K562 (cell line): ENCODE measurements at regions not wholly inside any gene's neighbourhood (a gene's known extent, or its start where the extent isn't known, plus 50 kb on each side); places are given as distances from the start of the nearest gene placed in this dataset.

Source experiments
- CTCF ChIP-seq, 3 experiments: IDR thresholded peaks in 2 of 3; conservative IDR thresholded peaks in 1 of 3; 2 replicates each; pipeline ENCODE4 v1.5.1; 2011 to 2012; ENCODE audit warnings: low read length in 3 of 3, mild to moderate bottlenecking in 3 of 3, control low read depth in 2 of 3, improper control_type of control experiment in 1 of 3, inconsistent platforms in 1 of 3, low read depth in 1 of 3, mixed read lengths in 1 of 3, moderate library complexity in 1 of 3; ENCODE audit not compliant: insufficient read depth in 2 of 3
- ELF1 ChIP-seq: fragments of 200-800 bp; sonication (Bioruptor generic); IDR thresholded peaks from 2 replicates; pipeline ENCODE4 v1.6.1; 2016; ENCODE audit warnings: missing genetic modification characterization, missing compliant biosample characterization
- EZH2 ChIP-seq: IDR thresholded peaks from 2 replicates; pipeline ENCODE4 v1.6.1; 2012; ENCODE audit warnings: low read depth, mild to moderate bottlenecking, inconsistent platforms, low read length, borderline replicate concordance
- MCM5 ChIP-seq: fragments of 450-650 bp; IDR thresholded peaks from 2 replicates; pipeline ENCODE4 v1.6.1; 2016; ENCODE audit warnings: low read depth
- NR1H2 ChIP-seq: sonication (generic); formaldehyde crosslinking; IDR thresholded peaks from 2 replicates; pipeline ENCODE4 v1.4.0; 2020; ENCODE audit warnings: mild to moderate bottlenecking, missing genetic modification reagents
- NR3C1 ChIP-seq: sonication (generic); formaldehyde crosslinking; IDR thresholded peaks from 2 replicates; pipeline ENCODE4 v1.8.1; 2022; ENCODE audit warnings: missing genetic modification reagents
- PATZ1 ChIP-seq: fragments of 250-450 bp; sonication (Bioruptor Pico); IDR thresholded peaks from 2 replicates; pipeline ENCODE4 v1.5.0; 2020; ENCODE audit warnings: mild to moderate bottlenecking, borderline replicate concordance
- POLR2A ChIP-seq: fragments of 450-650 bp; conservative IDR thresholded peaks from 2 replicates; pipeline ENCODE4 v1.6.1; 2016
- STAT6 ChIP-seq: sonication (generic); formaldehyde crosslinking; IDR thresholded peaks from 2 replicates; pipeline ENCODE4 v1.8.1; 2023; ENCODE audit warnings: mild to moderate bottlenecking, missing genetic modification reagents
- ZNF253 ChIP-seq: fragments of 250-450 bp; sonication (Bioruptor Pico); conservative IDR thresholded peaks from 2 replicates; pipeline ENCODE4 v1.6.1; 2021; ENCODE audit warnings: mild to moderate bottlenecking

GRCh38 chr13:44249431-44249836 lies 124.2 kb upstream of the SERP2 start:
- no peak for TF ChIP-seq MCM5
- no peak for TF ChIP-seq PATZ1 (CRISPR knock-in tag)
- no peak for TF ChIP-seq ELF1
- no peak for TF ChIP-seq ZNF253 (CRISPR knock-in tag)
- no peak for TF ChIP-seq EZH2
- no peak for TF ChIP-seq STAT6 (CRISPR knock-in tag)
- TF ChIP-seq NR3C1 (CRISPR knock-in tag), result no peak
- no peak for TF ChIP-seq NR1H2 (CRISPR knock-in tag)
- no peak for TF ChIP-seq POLR2A
- no peak for TF ChIP-seq CTCF (IDR thresholded peaks at IDR 0.05 in 2 of 3, conservative IDR thresholded peaks at IDR 0.05 in 1 of 3; ENCODE audit: insufficient read depth in 2 of 3, low read depth in 1 of 3, low read length in 3 of 3)
